Liver (tissue), 8 donors: ENCODE measurements at regions not wholly inside any gene's neighbourhood (a gene's known extent, or its start where the extent isn't known, plus 50 kb on each side); places are given as distances from the start of the nearest gene placed in this dataset.
A peak's percentile ranks its signal among the peaks of the same experiment; 100 is the strongest.

Experiments
- DNase-seq: peaks from one replicate; pipeline ENCODE4 v3.0.0-alpha.2; 2017; ENCODE audit warnings: low spot score
- H3K27ac ChIP-seq, 2 donors: one replicate each; pipeline ENCODE4 v1.7.0; 2013; ENCODE audit warnings: inconsistent platforms in 2 of 2, low read length in 2 of 2, control low read depth in 1 of 2, low read depth in 1 of 2, mild to moderate bottlenecking in 1 of 2
- H3K27me3 ChIP-seq, 4 donors: one replicate each; pipeline versions ENCODE4 v1.6.1 to v1.7.0; 2013; ENCODE audit warnings: low read length in 3 of 4, inconsistent platforms in 1 of 4, mild to moderate bottlenecking in 1 of 4, moderate library complexity in 1 of 4; ENCODE audit not compliant: control insufficient read depth in 4 of 4, insufficient read depth in 4 of 4
- H3K36me3 ChIP-seq, 4 donors: one replicate each; pipeline versions ENCODE4 v1.6.1 to v1.7.0; 2013; ENCODE audit warnings: low read length in 3 of 4, mild to moderate bottlenecking in 3 of 4, low read depth in 1 of 4, moderate library complexity in 1 of 4; ENCODE audit not compliant: control insufficient read depth in 4 of 4, insufficient read depth in 3 of 4
- H3K4me1 ChIP-seq, 4 donors: one replicate each; pipeline versions ENCODE4 v1.6.1 to v1.7.0; 2013; ENCODE audit warnings: low read length in 3 of 4, mild to moderate bottlenecking in 3 of 4, moderate library complexity in 1 of 4; ENCODE audit not compliant: control insufficient read depth in 4 of 4, insufficient read depth in 4 of 4
- H3K4me3 ChIP-seq, 3 donors: one replicate each; pipeline versions ENCODE4 v1.6.1 to v1.7.0; 2013; ENCODE audit warnings: low read length in 3 of 3, control low read depth in 1 of 3, low read depth in 1 of 3, mild to moderate bottlenecking in 1 of 3
- H3K9ac ChIP-seq, 2 donors: one replicate each; pipeline ENCODE4 v1.7.0; 2013; ENCODE audit warnings: low read length in 2 of 2, mild to moderate bottlenecking in 2 of 2, moderate library complexity in 2 of 2, control low read depth in 1 of 2, low read depth in 1 of 2
- H3K9me3 ChIP-seq, 4 donors: one replicate each; pipeline versions ENCODE4 v1.6.1 to v1.7.0; 2013; ENCODE audit warnings: low read length in 3 of 4; ENCODE audit not compliant: control insufficient read depth in 4 of 4
- ATF3 ChIP-seq: IDR thresholded peaks from 2 replicates; pipeline ENCODE4 v1.6.1; 2016; ENCODE audit warnings: antibody characterized with exemption
- FOXA1 ChIP-seq: IDR thresholded peaks from 2 replicates; pipeline ENCODE4 v1.6.1; 2016; ENCODE audit warnings: antibody characterized with exemption
- GABPA ChIP-seq, 2 donors: IDR thresholded peaks in 1 of 2; conservative IDR thresholded peaks in 1 of 2; 2 replicates each; pipeline ENCODE4 v1.6.1; 2016; ENCODE audit warnings: antibody characterized with exemption in 2 of 2, mild to moderate bottlenecking in 1 of 2, moderate library complexity in 1 of 2
- HNF4G ChIP-seq: IDR thresholded peaks from 2 replicates; pipeline ENCODE4 v1.6.1; 2016; ENCODE audit warnings: antibody characterized with exemption
- JUND ChIP-seq, 2 donors: IDR thresholded peaks; 2 replicates each; pipeline ENCODE4 v1.6.1; 2016; ENCODE audit warnings: antibody characterized with exemption in 2 of 2
- NR2F2 ChIP-seq: IDR thresholded peaks from 2 replicates; pipeline ENCODE4 v1.6.1; 2016; ENCODE audit warnings: antibody characterized with exemption
- RAD21 ChIP-seq, 2 donors: IDR thresholded peaks; 2 replicates each; pipeline ENCODE4 v1.6.1; 2016; ENCODE audit warnings: antibody characterized with exemption in 2 of 2, mild to moderate bottlenecking in 2 of 2
- TAF1 ChIP-seq: conservative IDR thresholded peaks from 2 replicates; pipeline ENCODE4 v1.6.1; 2016; ENCODE audit warnings: antibody characterized with exemption, mild to moderate bottlenecking
- ZBTB33 ChIP-seq: IDR thresholded peaks from 2 replicates; pipeline ENCODE4 v1.6.1; 2016; ENCODE audit warnings: antibody characterized with exemption
- WGBS: extraction: QIAGEN DNeasy Blood & Tissue Kit; methylation state at CpG from one replicate; pipeline ENCODE4 v1.1.7; 2013; 5-methylcytosine and 5-hydroxymethylcytosine counted together
- TF ChIP-seq, protein P1 (sequence below): fragments of 150-350 bp; IDR thresholded peaks from 2 replicates; pipeline ENCODE4 v1.5.1; 2017; ENCODE audit warnings: improper control_type of control experiment, low read depth, low read length; ENCODE audit not compliant: missing input control
- donor health status: healthy.
- donor health status: healthy.
- donor health status: healthy.
- donor health status: healthy.
- donor health status: healthy.

DNA sequence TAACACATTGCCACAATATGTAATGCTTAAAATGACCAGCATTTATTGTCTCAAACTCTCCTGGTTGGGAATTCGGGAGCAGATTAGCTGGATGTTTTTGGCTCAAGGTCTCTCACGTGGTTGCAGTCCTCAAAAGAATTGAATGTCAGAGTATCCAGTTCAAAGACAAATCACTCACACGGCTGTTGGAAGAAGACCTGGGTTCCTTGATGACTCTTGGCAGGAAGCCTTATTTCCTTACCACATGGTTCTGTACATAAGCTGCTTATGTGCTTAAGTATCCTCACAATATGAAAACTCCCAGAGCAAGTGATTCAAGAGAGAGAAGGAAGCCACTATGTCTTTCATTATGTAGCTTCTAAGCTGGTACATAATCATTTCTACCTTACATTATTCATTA is 230.3 kb upstream of the PTPRD start:
- no peak overlapping the region for H3K9ac ChIP-seq
- H3K27ac ChIP-seq, result no peak overlapping the region
- H3K4me1 ChIP-seq, result no peaks in the 10 kb centered on the region
- no peaks in the 10 kb centered on the region for H3K36me3 ChIP-seq
- no peak overlapping the region for H3K4me3 ChIP-seq
- TF ChIP-seq RAD21 (IDR thresholded peaks at IDR 0.05), result no peak
- no peak for TF ChIP-seq NR2F2
- TF ChIP-seq GABPA (IDR thresholded peaks at IDR 0.05 in 1 of 2, conservative IDR thresholded peaks at IDR 0.05 in 1 of 2), result no peak
- TF ChIP-seq TAF1, result no peak
- H3K9me3 ChIP-seq, result no peaks in the 10 kb centered on the region
- no peak for DNase-seq
- WGBS, result 55% methylated on average over 3 of the region's 3 CpGs
- H3K27me3 ChIP-seq, result no peaks in the 10 kb centered on the region

GRCh38 chr9:10855847-10856246 is 243.0 kb upstream of the PTPRD start:
- Histone ChIP-seq H3K9ac (no peak overlapping the region), H3K4me1 (no peaks in the 10 kb centered on the region), H3K27ac (no peak overlapping the region), H3K4me3 (no peak overlapping the region), H3K36me3 (no peaks in the 10 kb centered on the region), H3K27me3 (no peaks in the 10 kb centered on the region), H3K9me3 (no peaks in the 10 kb centered on the region)
- WGBS, result 24% methylated on average over 1 of the region's 1 CpG
- peak; percentile 55 to 73 for TF ChIP-seq RAD21 (IDR thresholded peaks at IDR 0.05)
- TF ChIP-seq, protein P1, sequence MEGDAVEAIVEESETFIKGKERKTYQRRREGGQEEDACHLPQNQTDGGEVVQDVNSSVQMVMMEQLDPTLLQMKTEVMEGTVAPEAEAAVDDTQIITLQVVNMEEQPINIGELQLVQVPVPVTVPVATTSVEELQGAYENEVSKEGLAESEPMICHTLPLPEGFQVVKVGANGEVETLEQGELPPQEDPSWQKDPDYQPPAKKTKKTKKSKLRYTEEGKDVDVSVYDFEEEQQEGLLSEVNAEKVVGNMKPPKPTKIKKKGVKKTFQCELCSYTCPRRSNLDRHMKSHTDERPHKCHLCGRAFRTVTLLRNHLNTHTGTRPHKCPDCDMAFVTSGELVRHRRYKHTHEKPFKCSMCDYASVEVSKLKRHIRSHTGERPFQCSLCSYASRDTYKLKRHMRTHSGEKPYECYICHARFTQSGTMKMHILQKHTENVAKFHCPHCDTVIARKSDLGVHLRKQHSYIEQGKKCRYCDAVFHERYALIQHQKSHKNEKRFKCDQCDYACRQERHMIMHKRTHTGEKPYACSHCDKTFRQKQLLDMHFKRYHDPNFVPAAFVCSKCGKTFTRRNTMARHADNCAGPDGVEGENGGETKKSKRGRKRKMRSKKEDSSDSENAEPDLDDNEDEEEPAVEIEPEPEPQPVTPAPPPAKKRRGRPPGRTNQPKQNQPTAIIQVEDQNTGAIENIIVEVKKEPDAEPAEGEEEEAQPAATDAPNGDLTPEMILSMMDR, result peak; percentile 30
- TF ChIP-seq FOXA1, result no peak
- no peak for DNase-seq

- H3K9ac ChIP-seq, result no peak overlapping the region
- no peaks in the 10 kb centered on the region for H3K4me1 ChIP-seq
- TF ChIP-seq FOXA1 (no peak), JUND (IDR thresholded peaks at IDR 0.05) (no peak), NR2F2 (no peak), TAF1 (no peak), ATF3 (no peak), HNF4G (no peak), ZBTB33 (no peak)
- TF ChIP-seq, protein P1, result no peak
- no peaks in the 10 kb centered on the region for H3K27me3 ChIP-seq
- no peak overlapping the region for H3K27ac ChIP-seq
- no peaks in the 10 kb centered on the region for H3K36me3 ChIP-seq
- no peak for DNase-seq
- WGBS, result 89% methylated on average over 1 of the region's 1 CpG
- H3K9me3 ChIP-seq, result no peaks in the 10 kb centered on the region
- H3K4me3 ChIP-seq, result no peak overlapping the region
These were observed 246.0 kb upstream of the PTPRD start for GRCh38 chr9:10858817-10859216.
